Activated B cell treated with CpG ODN at 0.5 μM for 24 hours (primary cell): ENCODE measurements at regions not wholly inside any gene's neighbourhood (a gene's known extent, or its start where the extent isn't known, plus 50 kb on each side); places are given as distances from the start of the nearest gene placed in this dataset.

ENCODE experiments used
- ATAC-seq: fragments of 200-7000 bp; cut with Tn5 transposase; one replicate; pipeline ENCODE4 v1.10.0; 2021; ENCODE audit warnings: low read depth, mild to moderate bottlenecking, moderate library complexity
- CTCF ChIA-PET: fragments of 350-600 bp; sonication (Branson Sonifier 250); formaldehyde crosslinking; loops from one replicate; lab custom pipeline; 2021; ENCODE audit warnings: antibody characterized with exemption; lab: Charles Lee
- POLR2A ChIA-PET: fragments of 350-600 bp; sonication (Branson Sonifier 250); formaldehyde crosslinking; loops from one replicate; lab custom pipeline; 2021; ENCODE audit warnings: antibody characterized with exemption; lab: Charles Lee
- DNase-seq: peaks from one replicate; pipeline ENCODE4 v3.0.0; 2022
- H3K27ac Mint-ChIP-seq: one replicate; pipeline ENCODE4 v1.8.0; 2020; ENCODE audit warnings: mixed read lengths
- H3K27me3 Mint-ChIP-seq: one replicate; pipeline ENCODE4 v1.8.0; 2021; ENCODE audit warnings: mixed read lengths
- H3K36me3 Mint-ChIP-seq: one replicate; pipeline ENCODE4 v1.8.0; 2021; ENCODE audit warnings: low read depth, mixed read lengths
- H3K4me1 Mint-ChIP-seq: one replicate; pipeline ENCODE4 v1.8.0; 2021; ENCODE audit warnings: mixed read lengths
- H3K4me3 Mint-ChIP-seq: one replicate; pipeline ENCODE4 v1.8.0; 2020; ENCODE audit warnings: mild to moderate bottlenecking, mixed read lengths
- H3K9me3 Mint-ChIP-seq: one replicate; pipeline ENCODE4 v1.8.0; 2020; ENCODE audit warnings: mixed read lengths
- intact Hi-C: fragments of 100-400 bp; cut with micrococcal nuclease; formaldehyde crosslinking; loops from one replicate; pipeline ENCODE4 v1.15.1; 2024
- TF ChIP-seq, protein P1 (sequence below): fragments of 200-600 bp; IDR thresholded peaks from one replicate; pipeline ENCODE4 v1.8.0; 2022; ENCODE audit warnings: antibody characterized with exemption, mild to moderate bottlenecking

GRCh38 chr2:215621381-215621780, 185.5 kb upstream of the FN1 start:
- Mint-ChIP-seq H3K27me3 (peaks cover 21% of the 10 kb centered on the region), H3K4me1 (no peaks in the 10 kb centered on the region), H3K4me3 (no peak overlapping the region), H3K36me3 (no peaks in the 10 kb centered on the region), H3K27ac (no peak overlapping the region), H3K9me3 (no peaks in the 10 kb centered on the region)
- TF ChIP-seq, protein P1, sequence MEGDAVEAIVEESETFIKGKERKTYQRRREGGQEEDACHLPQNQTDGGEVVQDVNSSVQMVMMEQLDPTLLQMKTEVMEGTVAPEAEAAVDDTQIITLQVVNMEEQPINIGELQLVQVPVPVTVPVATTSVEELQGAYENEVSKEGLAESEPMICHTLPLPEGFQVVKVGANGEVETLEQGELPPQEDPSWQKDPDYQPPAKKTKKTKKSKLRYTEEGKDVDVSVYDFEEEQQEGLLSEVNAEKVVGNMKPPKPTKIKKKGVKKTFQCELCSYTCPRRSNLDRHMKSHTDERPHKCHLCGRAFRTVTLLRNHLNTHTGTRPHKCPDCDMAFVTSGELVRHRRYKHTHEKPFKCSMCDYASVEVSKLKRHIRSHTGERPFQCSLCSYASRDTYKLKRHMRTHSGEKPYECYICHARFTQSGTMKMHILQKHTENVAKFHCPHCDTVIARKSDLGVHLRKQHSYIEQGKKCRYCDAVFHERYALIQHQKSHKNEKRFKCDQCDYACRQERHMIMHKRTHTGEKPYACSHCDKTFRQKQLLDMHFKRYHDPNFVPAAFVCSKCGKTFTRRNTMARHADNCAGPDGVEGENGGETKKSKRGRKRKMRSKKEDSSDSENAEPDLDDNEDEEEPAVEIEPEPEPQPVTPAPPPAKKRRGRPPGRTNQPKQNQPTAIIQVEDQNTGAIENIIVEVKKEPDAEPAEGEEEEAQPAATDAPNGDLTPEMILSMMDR = no peak
- intact Hi-C loops = no loop called here
- CTCF ChIA-PET = no interaction called here
- POLR2A ChIA-PET = no interaction called here
- ATAC-seq (no peak), DNase-seq (no peak)

DNA sequence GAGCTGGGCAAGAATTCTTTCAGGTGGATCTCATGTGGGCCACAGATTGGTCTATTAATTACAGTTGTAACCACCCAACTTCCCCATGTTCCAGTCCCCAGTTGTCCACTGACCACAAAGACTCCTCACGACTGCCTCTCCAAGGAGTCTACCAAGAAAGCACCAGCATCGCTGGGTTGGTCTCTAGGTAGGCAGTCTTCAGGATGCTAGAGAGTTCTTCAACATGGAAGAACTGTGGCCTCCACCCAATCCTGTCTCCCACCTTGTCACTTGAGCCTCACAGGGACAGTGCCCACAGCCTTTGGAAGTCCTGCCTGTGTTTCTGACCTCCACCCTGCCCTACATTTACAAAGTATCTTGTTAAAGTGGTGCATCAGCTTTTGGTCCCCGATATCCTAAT, 184.7 kb upstream of the FN1 start:
- ATAC-seq (no peak), DNase-seq (no peak)
- no peak overlapping the region for H3K27ac Mint-ChIP-seq
- peaks cover 21% of the 10 kb centered on the region for H3K27me3 Mint-ChIP-seq
- no peaks in the 10 kb centered on the region for H3K36me3 Mint-ChIP-seq
- H3K9me3 Mint-ChIP-seq = no peaks in the 10 kb centered on the region
- H3K4me3 Mint-ChIP-seq = no peak overlapping the region
- intact Hi-C loops = no loop called here
- CTCF ChIA-PET = no interaction called here
- TF ChIP-seq, protein P1 = no peak
- no peaks in the 10 kb centered on the region for H3K4me1 Mint-ChIP-seq
- POLR2A ChIA-PET = no interaction called here

GRCh38 chr2:215619989-215620388, 184.1 kb upstream of the FN1 start:
- Mint-ChIP-seq H3K27ac (no peak overlapping the region), H3K4me3 (no peak overlapping the region), H3K9me3 (no peaks in the 10 kb centered on the region), H3K27me3 (peaks cover 21% of the 10 kb centered on the region), H3K4me1 (no peaks in the 10 kb centered on the region), H3K36me3 (no peaks in the 10 kb centered on the region)
- CTCF ChIA-PET = no interaction called here
- ATAC-seq = no peak
- intact Hi-C loops = no loop called here
- DNase-seq = no peak
- POLR2A ChIA-PET = no interaction called here
- TF ChIP-seq, protein P1 = no peak

GRCh38 chr2:215619022-215619958, 183.4 kb upstream of the FN1 start:
- ChIA-PET POLR2A (no interaction called here), CTCF (no interaction called here)
- ATAC-seq (no peak), DNase-seq (no peak)
- no peak overlapping the region for H3K4me3 Mint-ChIP-seq
- no peak overlapping the region for H3K27ac Mint-ChIP-seq
- no peaks in the 10 kb centered on the region for H3K36me3 Mint-ChIP-seq
- H3K27me3 Mint-ChIP-seq = peaks cover 23% of the 10 kb centered on the region
- H3K9me3 Mint-ChIP-seq = no peaks in the 10 kb centered on the region
- no peaks in the 10 kb centered on the region for H3K4me1 Mint-ChIP-seq
- TF ChIP-seq, protein P1 = no peak
- intact Hi-C loops = no loop called here

DNA sequence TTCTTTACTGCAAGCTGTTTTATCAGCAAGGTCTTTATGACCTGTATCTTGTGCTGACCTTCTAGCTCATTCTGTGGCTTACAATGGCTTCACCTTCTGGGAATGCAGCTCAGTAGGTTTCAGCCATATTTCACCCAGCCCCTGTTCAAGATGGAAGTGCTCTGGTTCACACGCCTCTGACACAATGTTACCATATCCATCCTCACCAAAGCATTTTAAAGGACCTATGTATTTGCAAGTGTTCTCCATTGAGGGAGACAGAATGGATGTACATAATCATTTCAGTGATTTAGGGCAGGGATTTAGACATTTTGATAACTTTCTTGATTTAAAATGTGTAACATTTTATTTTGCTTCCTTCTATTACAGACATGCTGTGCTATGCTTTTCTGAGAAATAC, 182.3 kb upstream of the FN1 start:
- no peaks in the 10 kb centered on the region for H3K36me3 Mint-ChIP-seq
- TF ChIP-seq, protein P1 = no peak
- intact Hi-C loops = no loop called here
- ChIA-PET POLR2A (no interaction called here), CTCF (no interaction called here)
- H3K4me3 Mint-ChIP-seq = no peak overlapping the region
- H3K27me3 Mint-ChIP-seq = peaks cover 25% of the 10 kb centered on the region
- H3K4me1 Mint-ChIP-seq = no peaks in the 10 kb centered on the region
- DNase-seq (no peak), ATAC-seq (no peak)
- no peaks in the 10 kb centered on the region for H3K9me3 Mint-ChIP-seq
- H3K27ac Mint-ChIP-seq = no peak overlapping the region
